ENCODE measurements at regions not wholly inside any gene's neighbourhood (a gene's known extent, or its start where the extent isn't known, plus 50 kb on each side); places are given as distances from the start of the nearest gene placed in this dataset.

DNA sequence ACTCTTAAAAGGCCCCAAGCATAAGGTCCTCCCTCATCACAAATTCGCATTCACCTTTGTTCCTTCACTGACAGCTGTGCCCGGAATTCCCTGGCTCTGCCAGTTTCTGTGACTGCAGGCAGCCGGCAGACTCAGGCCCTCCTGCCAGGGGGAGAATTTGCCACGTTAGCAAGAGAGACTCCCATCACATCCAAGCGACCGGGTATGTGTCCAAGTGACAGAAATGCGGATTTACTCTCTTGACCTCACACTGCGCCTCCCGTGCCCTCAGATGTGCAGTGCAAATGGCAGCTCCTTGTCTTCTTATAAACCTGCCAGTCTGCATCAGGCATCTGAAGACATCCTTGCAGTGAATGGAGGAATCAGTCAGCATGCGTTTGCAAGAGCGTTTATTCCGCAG, 187.1 kb upstream of the WWC1 start:
- no peaks in the 10 kb centered on the region for H3K36me3 ChIP-seq (ENCODE audit: insufficient read depth, low read length)
- BruUV-seq (replicated peaks) = no TSS peak

GRCh38 chr5:168104811-168105481, 186.5 kb upstream of the WWC1 start:
- Histone ChIP-seq H3K4me2 (ENCODE audit: low read length) (no peak overlapping the region), H3K36me3 (ENCODE audit: insufficient read depth, low read length) (no peaks in the 10 kb centered on the region), H3K4me3 (ENCODE audit: low read depth, low read length, poor library complexity, severe bottlenecking) (no peak overlapping the region), H3K4me1 (ENCODE audit: insufficient read depth, low read length, poor library complexity, severe bottlenecking) (no peaks in the 10 kb centered on the region), H3K9me2 (ENCODE audit: insufficient read depth, low read length) (no peaks in the 10 kb centered on the region), H3K79me2 (ENCODE audit: insufficient read depth, low read depth, low read length) (no peaks in the 10 kb centered on the region), H3K9me3 (ENCODE audit: low read length) (no peaks in the 10 kb centered on the region), H2AFZ (ENCODE audit: low read length) (no peak overlapping the region), H3K27ac (ENCODE audit: low read depth, low read length, poor library complexity, severe bottlenecking) (no peak overlapping the region), H4K20me1 (ENCODE audit: insufficient read depth, low read length) (no peaks in the 10 kb centered on the region)
- TF ChIP-seq, protein P1, sequence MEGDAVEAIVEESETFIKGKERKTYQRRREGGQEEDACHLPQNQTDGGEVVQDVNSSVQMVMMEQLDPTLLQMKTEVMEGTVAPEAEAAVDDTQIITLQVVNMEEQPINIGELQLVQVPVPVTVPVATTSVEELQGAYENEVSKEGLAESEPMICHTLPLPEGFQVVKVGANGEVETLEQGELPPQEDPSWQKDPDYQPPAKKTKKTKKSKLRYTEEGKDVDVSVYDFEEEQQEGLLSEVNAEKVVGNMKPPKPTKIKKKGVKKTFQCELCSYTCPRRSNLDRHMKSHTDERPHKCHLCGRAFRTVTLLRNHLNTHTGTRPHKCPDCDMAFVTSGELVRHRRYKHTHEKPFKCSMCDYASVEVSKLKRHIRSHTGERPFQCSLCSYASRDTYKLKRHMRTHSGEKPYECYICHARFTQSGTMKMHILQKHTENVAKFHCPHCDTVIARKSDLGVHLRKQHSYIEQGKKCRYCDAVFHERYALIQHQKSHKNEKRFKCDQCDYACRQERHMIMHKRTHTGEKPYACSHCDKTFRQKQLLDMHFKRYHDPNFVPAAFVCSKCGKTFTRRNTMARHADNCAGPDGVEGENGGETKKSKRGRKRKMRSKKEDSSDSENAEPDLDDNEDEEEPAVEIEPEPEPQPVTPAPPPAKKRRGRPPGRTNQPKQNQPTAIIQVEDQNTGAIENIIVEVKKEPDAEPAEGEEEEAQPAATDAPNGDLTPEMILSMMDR (conservative IDR thresholded peaks at IDR 0.05; ENCODE audit: low read length) = no peak
- ChIA-PET CTCF (ENCODE audit: unreplicated experiment) (no interaction called here), POLR2A (no interaction called here)
- no peak for DNase-seq (ENCODE audit: low spot score)
- no TSS peak for BruUV-seq (replicated peaks)
- intact Hi-C loops (cut with micrococcal nuclease; ENCODE audit: unreplicated experiment) = no loop called here

More for the DNA sequence above, 187.1 kb upstream of the WWC1 start:
- no peak for TF ChIP-seq EZH2phosphoT487 (IDR thresholded peaks at IDR 0.05; ENCODE audit: borderline replicate concordance, low read depth, low read length)
- TF ChIP-seq, protein P1 (conservative IDR thresholded peaks at IDR 0.05; ENCODE audit: low read length) = no peak
- no peak for DNase-seq (ENCODE audit: low spot score)
- ChIA-PET CTCF (ENCODE audit: unreplicated experiment) (no interaction called here), POLR2A (no interaction called here)
- intact Hi-C loops (cut with micrococcal nuclease; ENCODE audit: unreplicated experiment) = no loop called here
- no peaks in the 10 kb centered on the region for H3K79me2 ChIP-seq (ENCODE audit: insufficient read depth, low read depth, low read length)
- no peak overlapping the region for H3K27ac ChIP-seq (ENCODE audit: low read depth, low read length, poor library complexity, severe bottlenecking)
- no peaks in the 10 kb centered on the region for H3K9me3 ChIP-seq (ENCODE audit: low read length)
- H3K9me2 ChIP-seq (ENCODE audit: insufficient read depth, low read length) = no peaks in the 10 kb centered on the region
- H4K20me1 ChIP-seq (ENCODE audit: insufficient read depth, low read length) = no peaks in the 10 kb centered on the region
- no peak overlapping the region for H3K4me2 ChIP-seq (ENCODE audit: low read length)
- H2AFZ ChIP-seq (ENCODE audit: low read length) = no peak overlapping the region
- H3K4me3 ChIP-seq (ENCODE audit: low read depth, low read length, poor library complexity, severe bottlenecking) = no peak overlapping the region
- H3K4me1 ChIP-seq (ENCODE audit: insufficient read depth, low read length, poor library complexity, severe bottlenecking) = no peaks in the 10 kb centered on the region

- Histone ChIP-seq H3K9me2 (ENCODE audit: insufficient read depth, low read length) (no peaks in the 10 kb centered on the region), H3K4me1 (ENCODE audit: insufficient read depth, low read length, poor library complexity, severe bottlenecking) (no peaks in the 10 kb centered on the region), H4K20me1 (ENCODE audit: insufficient read depth, low read length) (no peaks in the 10 kb centered on the region), H2AFZ (ENCODE audit: low read length) (no peak overlapping the region), H3K4me2 (ENCODE audit: low read length) (no peak overlapping the region), H3K4me3 (ENCODE audit: low read depth, low read length, poor library complexity, severe bottlenecking) (no peak overlapping the region), H3K79me2 (ENCODE audit: insufficient read depth, low read depth, low read length) (no peaks in the 10 kb centered on the region), H3K9me3 (ENCODE audit: low read length) (no peaks in the 10 kb centered on the region), H3K27ac (ENCODE audit: low read depth, low read length, poor library complexity, severe bottlenecking) (no peak overlapping the region), H3K36me3 (ENCODE audit: insufficient read depth, low read length) (no peaks in the 10 kb centered on the region)
- TF ChIP-seq EZH2phosphoT487 (IDR thresholded peaks at IDR 0.05; ENCODE audit: borderline replicate concordance, low read depth, low read length) = no peak
- TF ChIP-seq, protein P1 (conservative IDR thresholded peaks at IDR 0.05; ENCODE audit: low read length) = no peak
- POLR2A ChIA-PET = interaction anchor here (0.6 kb wide), 1 partner anchor 12 kb away, joined by 3 read pairs; no protein-coding TSS in a partner anchor
- no peak for DNase-seq (ENCODE audit: low spot score)
- intact Hi-C loops (cut with micrococcal nuclease; ENCODE audit: unreplicated experiment) = no loop called here
- no TSS peak for BruUV-seq (replicated peaks)
- CTCF ChIA-PET (ENCODE audit: unreplicated experiment) = no interaction called here
Observed at GRCh38 chr5:168106008-168106761, 185.3 kb upstream of the WWC1 start.
